NCI-H1092 (cell line): ENCODE measurements at regions not wholly inside any gene's neighbourhood (a gene's known extent, or its start where the extent isn't known, plus 50 kb on each side); places are given as distances from the start of the nearest gene placed in this dataset.
"Not testable (repeated sequence)": the region's sequence is repeated elsewhere in the genome, so short reads cannot be mapped to it uniquely, and the experiment has no call there.

Experiments used
- DNase-seq: peaks from one replicate; lab custom pipeline; 2025; lab: John Stamatoyannopoulos, UW

- DNase-seq: no peak
Observed at GRCh38 chr6:16903470-16903869, 142.2 kb upstream of the ATXN1 start.

- no peak for DNase-seq
Observed at GRCh38 chr6:16902502-16902901, 141.2 kb upstream of the ATXN1 start.

GRCh38 chr6:16901782-16902181, 140.5 kb upstream of the ATXN1 start:
- peak; percentile 1 for DNase-seq

DNA sequence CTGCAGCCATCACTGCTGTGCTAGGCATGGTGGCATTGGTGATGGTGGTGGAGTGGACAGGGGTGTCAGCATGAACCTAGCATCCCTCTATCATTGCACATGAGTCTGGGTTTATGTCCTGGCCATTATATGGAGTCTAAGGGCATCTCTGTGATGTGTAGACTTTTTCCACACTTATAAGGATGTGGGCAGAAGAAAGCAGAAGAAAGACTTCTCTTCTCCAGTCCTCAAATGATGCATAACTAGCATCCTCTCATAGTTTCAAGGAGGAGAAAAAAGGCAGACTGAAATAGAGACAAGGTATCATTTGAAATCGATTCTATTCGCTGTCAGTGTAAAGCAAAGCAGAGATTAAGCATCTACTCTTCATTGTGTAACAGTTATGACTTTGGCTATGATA, 140.0 kb upstream of the ATXN1 start:
- DNase-seq: no peak

DNA sequence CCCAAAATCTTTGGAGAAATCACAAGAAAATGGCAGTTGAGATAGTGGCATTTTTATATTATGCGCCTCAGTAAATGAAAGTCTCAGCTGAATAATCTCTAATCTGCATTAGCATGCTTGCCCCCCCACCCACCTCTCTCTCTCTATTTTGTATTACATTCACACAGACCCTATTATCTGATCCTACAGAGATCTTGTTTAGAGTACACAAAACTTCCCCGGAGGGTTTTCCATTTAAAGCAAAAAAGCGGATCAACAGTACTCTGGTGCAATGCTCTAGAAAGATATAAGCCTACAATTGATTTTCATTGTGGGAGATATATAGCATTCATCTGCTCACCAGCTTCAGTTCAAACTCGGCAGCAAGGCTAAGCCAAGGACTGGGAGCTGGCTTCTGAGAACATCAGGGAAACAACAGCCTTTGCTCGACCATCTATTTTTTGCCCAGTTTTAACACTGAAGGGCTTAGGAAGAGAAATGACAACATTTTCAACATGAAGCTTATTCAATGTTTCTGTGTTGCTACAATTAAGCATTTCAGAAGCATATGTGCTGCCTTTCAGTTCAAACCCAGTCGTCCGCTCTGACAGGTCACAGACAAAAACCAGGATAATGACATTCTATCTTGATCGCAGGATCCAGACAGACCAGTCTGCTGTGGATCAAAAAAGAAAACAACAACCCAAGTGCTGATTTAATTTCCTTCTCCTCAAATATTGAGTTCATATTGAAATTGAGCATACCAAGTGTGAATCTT, 137.6 kb upstream of the ATXN1 start:
- DNase-seq: no peak

GRCh38 chr6:16897669-16898068, 136.4 kb upstream of the ATXN1 start:
- DNase-seq: no peak

GRCh38 chr6:16894301-16894700, 133.0 kb upstream of the ATXN1 start:
- DNase-seq: no peak

GRCh38 chr6:16891110-16891509, 129.8 kb upstream of the ATXN1 start:
- not testable (repeated sequence) for DNase-seq

GRCh38 chr6:16885411-16886160, 124.3 kb upstream of the ATXN1 start:
- no peak for DNase-seq

- no peak for DNase-seq
Observed at GRCh38 chr6:16884526-16884925, 123.3 kb upstream of the ATXN1 start.

GRCh38 chr6:16883414-16883813, 122.2 kb upstream of the ATXN1 start:
- DNase-seq: no peak

- no peak for DNase-seq
Observed at GRCh38 chr6:16882230-16882629, 121.0 kb upstream of the ATXN1 start.

- DNase-seq: not testable (repeated sequence)
Observed at GRCh38 chr6:16876852-16877251, 115.6 kb upstream of the ATXN1 start.

DNA sequence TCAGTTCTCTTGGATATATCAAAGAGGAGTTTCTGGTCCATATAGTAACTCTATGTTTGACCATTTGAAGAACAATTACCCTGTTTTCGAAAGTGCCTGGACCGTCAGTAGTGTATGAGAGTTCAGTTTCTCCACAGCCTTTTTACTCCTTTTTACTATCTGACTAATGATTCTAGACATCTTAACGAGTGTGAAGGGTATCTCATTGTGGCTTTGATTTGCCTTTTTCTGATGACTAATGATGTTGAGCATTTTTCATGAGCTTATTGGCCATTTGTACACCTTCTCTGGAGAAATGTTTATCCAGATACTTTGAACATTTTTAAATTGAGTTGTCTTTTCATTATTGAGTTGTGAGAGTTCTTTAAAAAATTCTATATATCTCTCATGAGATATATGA, 114.9 kb upstream of the ATXN1 start:
- no peak for DNase-seq

GRCh38 chr6:16873698-16874097, 112.4 kb upstream of the ATXN1 start:
- no peak for DNase-seq

DNA sequence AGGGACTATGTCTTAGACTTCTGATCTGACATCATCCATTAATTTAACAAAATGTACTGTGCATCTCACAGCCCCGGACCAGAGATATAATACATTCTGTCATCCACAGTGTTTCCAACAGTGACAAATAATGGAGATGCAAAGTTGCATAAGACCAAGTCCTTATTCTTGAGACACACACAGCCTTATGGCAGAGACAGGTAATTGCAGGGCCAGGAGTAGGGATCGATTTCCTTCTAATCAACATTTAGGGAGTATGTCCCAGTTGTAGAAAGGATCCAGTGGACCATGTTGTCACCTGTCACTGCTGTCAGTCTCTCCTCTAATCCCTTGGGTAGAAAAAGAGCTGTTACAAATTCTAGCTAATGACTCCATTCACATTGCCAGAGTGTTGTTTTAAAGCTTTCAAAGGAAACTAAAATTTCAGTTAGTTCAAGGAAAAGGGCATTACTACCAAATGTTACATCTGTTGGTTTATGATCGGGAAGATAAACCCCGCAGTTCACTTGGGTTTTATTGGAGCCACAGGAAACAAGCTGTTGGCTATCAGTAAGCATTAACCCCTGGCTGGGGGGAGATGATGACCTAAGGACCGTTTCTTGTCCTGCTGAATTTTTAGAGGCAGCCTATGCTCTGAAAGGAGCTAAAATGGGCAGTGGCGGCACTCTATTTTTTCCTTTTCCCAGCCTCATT, 111.4 kb upstream of the ATXN1 start:
- DNase-seq: no peak

DNA sequence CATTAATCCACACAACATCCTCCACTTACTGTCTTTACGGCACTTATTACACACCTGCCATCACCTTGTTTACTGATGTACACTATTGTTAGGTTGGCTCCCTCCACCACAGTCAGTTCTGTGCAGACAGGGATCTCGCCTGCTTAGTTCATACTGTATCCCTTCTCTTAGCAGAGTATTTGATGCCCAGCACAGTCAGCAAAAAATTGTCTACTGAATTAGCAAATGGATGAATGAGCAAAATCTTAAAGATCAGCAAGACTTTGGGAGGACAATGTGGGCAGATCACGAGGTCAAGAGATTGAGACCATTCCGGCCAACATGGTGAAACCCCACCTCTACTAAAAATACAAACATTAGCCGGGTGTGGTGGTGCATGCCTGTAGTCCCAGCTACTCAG, 109.8 kb upstream of the ATXN1 start:
- DNase-seq: no peak

GRCh38 chr6:16868968-16869367, 107.7 kb upstream of the ATXN1 start:
- no peak for DNase-seq

DNA sequence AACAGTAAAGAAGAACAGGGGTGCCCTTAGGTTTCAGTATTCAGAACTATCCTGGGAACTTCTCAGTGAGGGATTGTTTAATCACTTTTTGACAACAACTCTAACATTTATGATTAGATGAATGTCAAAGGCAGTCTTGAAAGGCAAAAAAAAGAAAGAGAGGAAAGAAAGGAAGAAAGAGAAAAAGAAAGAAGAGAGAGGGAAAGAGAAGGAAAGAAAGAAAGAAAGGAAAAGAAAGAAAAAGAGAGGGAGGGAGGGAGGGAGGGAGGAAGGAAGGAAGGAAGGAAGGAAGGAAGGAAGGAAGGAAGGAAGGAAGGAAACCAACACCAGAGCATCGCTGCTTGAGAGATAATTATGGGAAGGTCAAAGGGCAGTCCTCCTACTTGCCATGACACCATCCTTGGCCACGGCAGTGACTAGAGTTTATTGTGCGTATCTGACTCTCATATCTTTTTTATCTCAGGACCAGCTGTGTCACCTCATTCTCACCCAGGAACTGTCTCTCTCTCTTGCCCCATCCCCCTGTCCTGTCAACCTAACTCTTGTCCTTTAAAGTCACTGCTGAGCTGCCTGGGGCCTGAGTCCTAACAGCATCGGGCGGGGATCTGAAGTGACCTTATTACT, 96.8 kb upstream of the ATXN1 start:
- no peak for DNase-seq

- no peak for DNase-seq
Observed at GRCh38 chr6:16855460-16855859, 94.2 kb upstream of the ATXN1 start.

DNA sequence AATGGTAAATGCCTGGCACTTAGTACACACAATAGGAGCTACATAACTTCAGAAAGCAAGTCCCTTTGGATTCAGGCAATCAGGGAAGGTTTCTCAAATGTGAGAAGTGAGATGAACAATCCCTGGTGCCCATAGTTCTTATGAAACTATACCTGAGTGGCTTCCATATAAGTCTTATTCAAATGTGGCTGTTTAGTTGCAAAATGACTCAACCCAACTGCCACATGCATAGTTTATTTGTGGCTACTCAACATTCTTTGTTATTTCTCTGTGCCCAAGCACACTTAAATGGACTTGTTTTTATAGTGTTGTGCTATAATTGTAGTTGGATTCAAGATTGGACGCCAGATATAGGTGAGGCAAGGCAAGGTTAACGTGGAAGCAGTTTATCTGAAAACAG, 93.7 kb upstream of the ATXN1 start:
- DNase-seq: no peak

DNA sequence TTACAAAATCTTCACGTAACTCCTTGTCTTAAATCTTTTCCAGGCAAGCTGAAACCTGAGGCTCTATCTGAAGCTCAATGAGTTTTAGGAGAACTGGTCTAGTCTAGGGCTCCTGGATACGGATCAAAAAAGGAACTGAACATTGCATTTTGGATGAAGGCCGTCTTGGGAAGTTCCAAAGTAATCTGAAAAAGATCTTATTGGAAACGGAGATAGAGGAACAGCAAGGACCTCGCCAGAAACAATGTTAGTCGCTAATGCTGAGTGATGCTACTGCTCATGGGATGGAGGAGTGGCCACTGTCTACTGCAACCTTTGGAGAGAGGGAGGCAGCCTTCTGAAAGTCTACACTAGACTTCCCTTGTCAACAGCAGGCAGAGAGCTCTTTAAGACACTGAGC, 91.4 kb upstream of the ATXN1 start:
- no peak for DNase-seq

DNA sequence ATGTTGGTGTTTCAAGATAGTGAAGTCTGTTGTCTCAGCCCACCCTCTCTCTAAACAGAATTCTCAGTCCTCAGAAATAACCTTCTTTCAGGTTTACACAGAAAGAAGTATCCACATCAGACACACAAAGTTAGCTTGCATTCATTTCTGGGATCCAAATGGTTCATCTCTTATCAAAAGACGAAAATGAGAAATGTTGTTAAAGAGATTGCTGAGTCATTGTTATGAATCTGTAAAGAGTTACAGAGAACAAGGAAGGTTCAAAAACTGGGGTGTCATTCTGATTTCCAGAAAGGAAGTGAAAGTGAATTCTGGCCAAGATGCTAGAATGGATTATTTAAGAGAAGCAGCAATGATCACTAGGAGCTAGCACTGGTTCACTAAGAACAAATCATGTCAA, 90.5 kb upstream of the ATXN1 start:
- DNase-seq: no peak
